ENCODE measurements at regions not wholly inside any gene's neighbourhood (a gene's known extent, or its start where the extent isn't known, plus 50 kb on each side); places are given as distances from the start of the nearest gene placed in this dataset.

DNA sequence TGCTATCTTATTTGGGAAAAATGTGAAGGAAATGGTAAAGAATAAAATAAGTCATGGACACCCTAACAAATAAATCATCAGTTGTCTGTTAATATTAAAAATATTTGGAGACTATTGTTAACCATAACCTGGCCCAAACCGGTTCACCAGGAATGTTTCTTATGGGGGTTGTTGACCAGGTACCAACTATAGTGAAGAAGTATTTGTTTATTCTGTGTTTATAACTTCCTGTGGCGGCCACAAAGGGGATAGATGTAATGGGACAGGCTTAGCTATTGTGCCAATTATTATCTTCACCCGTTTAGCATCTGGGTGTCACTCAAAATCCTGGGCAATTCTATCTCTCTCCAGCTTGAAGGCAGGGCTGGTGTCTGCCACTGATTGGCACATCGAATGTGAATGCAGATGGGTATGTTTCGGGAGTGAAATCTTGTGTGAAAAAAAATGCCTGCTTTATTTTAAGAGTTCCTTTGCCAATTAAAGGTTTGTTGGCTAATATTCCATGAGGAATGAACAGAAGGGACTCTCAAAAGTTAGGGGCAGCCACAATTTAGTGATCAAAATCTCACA, 500.9 kb downstream of the ARL4A start:
- TF ChIP-seq EZH2 (IDR thresholded peaks at IDR 0.05; ENCODE audit: low read depth), result no peak
- TF ChIP-seq, protein P1, sequence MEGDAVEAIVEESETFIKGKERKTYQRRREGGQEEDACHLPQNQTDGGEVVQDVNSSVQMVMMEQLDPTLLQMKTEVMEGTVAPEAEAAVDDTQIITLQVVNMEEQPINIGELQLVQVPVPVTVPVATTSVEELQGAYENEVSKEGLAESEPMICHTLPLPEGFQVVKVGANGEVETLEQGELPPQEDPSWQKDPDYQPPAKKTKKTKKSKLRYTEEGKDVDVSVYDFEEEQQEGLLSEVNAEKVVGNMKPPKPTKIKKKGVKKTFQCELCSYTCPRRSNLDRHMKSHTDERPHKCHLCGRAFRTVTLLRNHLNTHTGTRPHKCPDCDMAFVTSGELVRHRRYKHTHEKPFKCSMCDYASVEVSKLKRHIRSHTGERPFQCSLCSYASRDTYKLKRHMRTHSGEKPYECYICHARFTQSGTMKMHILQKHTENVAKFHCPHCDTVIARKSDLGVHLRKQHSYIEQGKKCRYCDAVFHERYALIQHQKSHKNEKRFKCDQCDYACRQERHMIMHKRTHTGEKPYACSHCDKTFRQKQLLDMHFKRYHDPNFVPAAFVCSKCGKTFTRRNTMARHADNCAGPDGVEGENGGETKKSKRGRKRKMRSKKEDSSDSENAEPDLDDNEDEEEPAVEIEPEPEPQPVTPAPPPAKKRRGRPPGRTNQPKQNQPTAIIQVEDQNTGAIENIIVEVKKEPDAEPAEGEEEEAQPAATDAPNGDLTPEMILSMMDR (conservative IDR thresholded peaks at IDR 0.05), result no peak

Data from PC-9 (cell line).